ENCODE measurements at regions not wholly inside any gene's neighbourhood (a gene's known extent, or its start where the extent isn't known, plus 50 kb on each side); places are given as distances from the start of the nearest gene placed in this dataset.

GRCh38 chr10:2387261-2387660 lies 649.9 kb upstream of the ADARB2 start:
- no peaks in the 10 kb centered on the region for H3K36me3 ChIP-seq (ENCODE audit: low read depth, missing control alignments)
- TF ChIP-seq POLR2A (IDR thresholded peaks at IDR 0.05) (no peak), CTCF (IDR thresholded peaks at IDR 0.05) (no peak)
- DNase-seq: no peak
- 66 to 90% methylated on average over 8 of the region's 8 CpGs for WGBS, 2 donors
- H3K27ac ChIP-seq: no peak overlapping the region
- H3K4me3 ChIP-seq: no peak overlapping the region
- intact Hi-C loops (cut with DNase I; ENCODE audit: low total_unique reads): no loop called here
- no peaks in the 10 kb centered on the region for H3K9me3 ChIP-seq
- H3K4me1 ChIP-seq: no peaks in the 10 kb centered on the region
- H3K27me3 ChIP-seq: no peaks in the 10 kb centered on the region

- Histone ChIP-seq H3K27ac (no peak overlapping the region), H3K27me3 (no peaks in the 10 kb centered on the region), H3K36me3 (ENCODE audit: low read depth, missing control alignments) (no peaks in the 10 kb centered on the region), H3K4me1 (no peaks in the 10 kb centered on the region), H3K9me3 (no peaks in the 10 kb centered on the region), H3K4me3 (no peak overlapping the region)
- 85 to 88% methylated on average over 8 of the region's 8 CpGs for WGBS, 2 donors
- TF ChIP-seq CTCF (IDR thresholded peaks at IDR 0.05) (no peak), POLR2A (IDR thresholded peaks at IDR 0.05) (no peak)
- DNase-seq: no peak
- intact Hi-C loops (cut with DNase I; ENCODE audit: low total_unique reads): no loop called here
These were observed 642.9 kb upstream of the ADARB2 start for GRCh38 chr10:2380218-2380617.

GRCh38 chr10:2367083-2367482 lies 629.8 kb upstream of the ADARB2 start:
- H3K27me3 ChIP-seq: no peaks in the 10 kb centered on the region
- no peaks in the 10 kb centered on the region for H3K4me1 ChIP-seq
- no peak overlapping the region for H3K4me3 ChIP-seq
- intact Hi-C loops (cut with DNase I; ENCODE audit: low total_unique reads): no loop called here
- WGBS, 2 donors: 87 to 89% methylated on average over 5 of the region's 5 CpGs
- H3K27ac ChIP-seq: no peak overlapping the region
- no peak for TF ChIP-seq CTCF (IDR thresholded peaks at IDR 0.05)
- no peak for TF ChIP-seq POLR2A (IDR thresholded peaks at IDR 0.05)
- H3K36me3 ChIP-seq (ENCODE audit: low read depth, missing control alignments): no peaks in the 10 kb centered on the region
- no peaks in the 10 kb centered on the region for H3K9me3 ChIP-seq
- DNase-seq: no peak

- TF ChIP-seq POLR2A (IDR thresholded peaks at IDR 0.05) (no peak), CTCF (IDR thresholded peaks at IDR 0.05) (no peak)
- no peak overlapping the region for H3K4me3 ChIP-seq
- intact Hi-C loops (cut with DNase I; ENCODE audit: low total_unique reads): no loop called here
- H3K36me3 ChIP-seq (ENCODE audit: low read depth, missing control alignments): no peaks in the 10 kb centered on the region
- H3K9me3 ChIP-seq: no peaks in the 10 kb centered on the region
- no peaks in the 10 kb centered on the region for H3K27me3 ChIP-seq
- no peak overlapping the region for H3K27ac ChIP-seq
- no peak for DNase-seq
- H3K4me1 ChIP-seq: no peaks in the 10 kb centered on the region
These were observed 629.1 kb upstream of the ADARB2 start for GRCh38 chr10:2366264-2366931.

GRCh38 chr10:2362331-2362730 lies 625.0 kb upstream of the ADARB2 start:
- Histone ChIP-seq H3K9me3 (no peaks in the 10 kb centered on the region), H3K4me3 (no peak overlapping the region), H3K36me3 (ENCODE audit: low read depth, missing control alignments) (no peaks in the 10 kb centered on the region), H3K4me1 (no peaks in the 10 kb centered on the region), H3K27ac (no peak overlapping the region), H3K27me3 (no peaks in the 10 kb centered on the region)
- WGBS, 2 donors: 80 to 84% methylated on average over 7 of the region's 7 CpGs
- no peak for TF ChIP-seq CTCF (IDR thresholded peaks at IDR 0.05)
- TF ChIP-seq POLR2A (IDR thresholded peaks at IDR 0.05): no peak
- DNase-seq: no peak
- intact Hi-C loops (cut with DNase I; ENCODE audit: low total_unique reads): no loop called here
